ENCODE measurements at regions not wholly inside any gene's neighbourhood (a gene's known extent, or its start where the extent isn't known, plus 50 kb on each side); places are given as distances from the start of the nearest gene placed in this dataset.

DNA sequence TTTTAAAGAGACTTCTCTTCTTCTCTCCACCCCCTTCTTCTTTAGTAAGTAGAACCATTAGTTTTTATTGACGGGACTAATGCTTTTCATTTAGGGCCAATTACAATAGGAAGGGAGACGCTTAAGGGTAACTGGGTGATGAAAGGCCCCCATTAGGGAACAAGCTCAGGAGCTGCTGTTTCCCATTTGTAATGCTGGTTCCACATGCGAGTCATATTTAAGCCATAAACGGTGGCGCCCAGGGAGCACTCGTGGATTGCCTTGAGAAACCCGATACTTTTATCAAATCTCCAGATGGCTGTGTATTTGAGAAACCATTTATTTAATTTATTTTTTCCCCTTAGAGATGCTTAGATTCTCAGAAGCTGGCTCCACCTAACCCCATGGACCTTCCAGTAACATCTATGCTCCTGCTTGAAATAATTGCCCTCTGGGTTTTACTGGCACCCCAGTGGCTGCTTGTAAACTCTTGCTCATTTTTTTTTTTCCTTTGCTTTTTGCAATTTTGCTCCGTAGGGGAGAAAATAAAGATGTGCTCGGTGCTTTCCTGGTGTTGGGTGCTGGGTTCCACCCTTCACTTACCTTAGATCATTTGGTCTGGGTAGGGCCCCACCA lies 124.2 kb upstream of the MSX1 start:
- DNase-seq: no peak

GRCh38 chr4:4734425-4734824 lies 125.0 kb upstream of the MSX1 start:
- no peak for DNase-seq

- DNase-seq: no peak
Measured at GRCh38 chr4:4733663-4734062, 125.8 kb upstream of the MSX1 start.

DNA sequence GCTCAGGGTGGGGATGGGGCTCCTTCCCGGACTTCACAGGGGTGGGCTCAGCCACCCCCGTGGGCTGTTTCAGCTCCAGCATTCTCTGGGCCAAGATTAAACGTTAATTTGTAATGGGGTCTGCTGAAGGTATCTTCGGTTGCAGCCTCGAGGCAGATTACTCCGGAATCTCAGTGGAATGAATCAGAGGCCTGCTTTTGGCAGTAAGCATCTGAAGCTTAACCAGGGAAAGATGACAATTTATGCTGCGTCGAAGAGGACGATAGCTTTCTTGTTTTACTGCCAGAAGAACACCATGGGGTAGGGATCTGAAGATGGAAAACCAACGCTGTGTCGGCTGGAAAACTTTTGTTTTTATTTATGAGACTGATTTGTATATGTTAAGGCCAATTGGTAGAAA lies 129.2 kb upstream of the MSX1 start:
- no peak for DNase-seq

DNA sequence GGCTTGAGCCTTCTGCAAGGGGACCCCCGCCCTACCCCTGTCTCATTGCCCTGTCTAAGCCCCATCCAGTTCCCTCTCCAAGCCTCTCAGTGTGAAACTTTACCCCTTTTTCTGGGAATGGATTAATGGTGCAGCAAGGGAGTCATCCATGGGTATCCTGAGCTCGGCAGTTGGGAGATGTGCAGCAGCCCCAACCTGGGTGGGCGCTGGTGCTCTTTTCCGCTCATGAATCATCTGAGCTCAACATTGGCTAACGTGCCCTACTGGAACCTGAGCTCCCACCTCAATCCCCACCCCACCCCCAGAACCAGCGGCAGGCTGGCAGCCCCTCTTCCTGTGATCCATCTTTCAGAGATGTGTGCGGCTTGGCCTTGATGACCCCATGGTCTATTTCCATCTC lies 130.3 kb upstream of the MSX1 start:
- DNase-seq: no peak

GRCh38 chr4:4727536-4727935 lies 131.9 kb upstream of the MSX1 start:
- DNase-seq: no peak

DNA sequence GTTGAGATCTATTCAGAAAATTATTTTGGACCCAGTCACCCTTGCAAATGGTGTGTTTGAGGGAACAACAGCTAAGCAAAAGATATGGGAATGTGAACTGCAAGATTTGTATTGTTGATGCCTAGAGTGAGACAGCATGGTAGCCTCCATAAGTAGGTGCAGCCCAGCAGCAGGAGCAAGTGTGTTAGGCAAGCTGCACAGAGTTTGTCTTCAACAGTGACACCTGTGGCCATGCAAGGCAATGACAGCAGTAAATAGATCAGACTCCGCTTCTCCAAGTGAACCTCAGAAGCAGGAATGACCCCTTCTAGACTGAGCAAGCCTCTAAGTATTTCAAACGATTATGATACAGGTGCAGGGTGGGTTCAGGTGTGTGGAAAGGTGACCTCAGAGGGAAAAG lies 133.4 kb upstream of the MSX1 start:
- no peak for DNase-seq

- no peak for DNase-seq
Measured at GRCh38 chr4:4724321-4724720, 135.1 kb upstream of the MSX1 start.

- no peak for DNase-seq
Measured at GRCh38 chr4:4721636-4722035, 137.8 kb upstream of the MSX1 start.

DNA sequence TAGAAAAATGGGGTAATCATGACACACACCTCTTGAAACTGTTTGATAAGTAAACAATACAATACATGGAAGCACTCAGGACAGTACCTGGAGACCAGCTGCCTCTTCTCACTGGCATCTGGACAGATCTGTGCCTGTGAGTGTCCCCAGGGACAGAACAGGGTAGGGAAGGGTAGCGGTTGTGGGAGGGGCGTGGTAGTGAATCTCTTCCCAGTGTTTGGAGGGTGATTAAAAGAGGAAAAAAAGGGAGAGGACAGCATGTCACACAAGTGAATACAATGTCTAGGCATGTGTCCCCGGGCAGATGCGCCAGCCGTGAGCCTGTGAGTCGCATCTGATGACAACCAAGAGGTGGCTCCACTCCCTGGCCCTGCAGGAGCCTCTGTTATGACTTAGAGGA lies 138.8 kb upstream of the MSX1 start:
- DNase-seq: peak; percentile 87 to 93

- DNase-seq: no peak
Measured at GRCh38 chr4:4719436-4719835, 140.0 kb upstream of the MSX1 start.

DNA sequence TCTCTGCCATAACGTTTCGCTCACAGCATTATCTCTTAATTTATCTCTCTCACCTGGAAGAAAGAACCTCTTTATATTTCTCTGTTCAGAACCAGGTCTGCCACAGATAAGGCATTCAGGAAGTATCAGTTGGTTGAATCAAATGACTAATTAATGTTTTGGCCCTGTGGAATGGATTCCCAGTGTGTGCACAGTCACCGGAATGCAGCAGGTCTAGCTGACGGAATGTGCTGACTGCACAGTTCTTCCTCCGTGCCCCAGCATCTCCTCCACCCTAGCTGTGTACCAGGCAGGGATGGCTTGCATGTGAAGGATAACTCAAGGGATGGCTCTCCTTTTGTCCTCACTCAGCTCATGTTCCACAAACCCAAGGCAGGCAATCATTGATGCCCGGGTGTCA lies 141.8 kb upstream of the MSX1 start:
- no peak for DNase-seq

- no peak for DNase-seq
Measured at GRCh38 chr4:4714331-4714730, 145.1 kb upstream of the MSX1 start.

GRCh38 chr4:4712800-4713528 lies 146.5 kb upstream of the MSX1 start:
- DNase-seq: no peak

DNA sequence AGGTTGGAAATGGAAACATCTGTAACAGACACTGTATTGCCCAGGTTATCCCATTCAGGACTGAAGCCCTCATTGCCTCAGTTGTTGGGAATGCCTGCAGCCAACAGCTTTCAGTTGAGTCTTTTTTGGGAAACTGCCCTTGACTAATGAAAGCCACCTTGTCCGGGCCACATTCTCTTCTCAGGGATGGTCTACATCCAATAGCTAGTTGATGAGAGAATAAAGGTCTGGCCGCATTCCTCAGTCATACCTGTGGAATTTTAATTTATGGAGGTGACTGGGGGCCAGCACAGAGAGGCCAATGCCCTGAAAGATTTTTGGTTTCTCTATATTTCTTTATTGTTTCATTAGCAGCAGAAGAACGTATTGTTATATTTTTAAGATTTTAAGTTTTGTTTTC lies 147.6 kb upstream of the MSX1 start:
- no peak for DNase-seq

- DNase-seq: no peak
Measured at GRCh38 chr4:4709736-4710135, 149.7 kb upstream of the MSX1 start.

DNA sequence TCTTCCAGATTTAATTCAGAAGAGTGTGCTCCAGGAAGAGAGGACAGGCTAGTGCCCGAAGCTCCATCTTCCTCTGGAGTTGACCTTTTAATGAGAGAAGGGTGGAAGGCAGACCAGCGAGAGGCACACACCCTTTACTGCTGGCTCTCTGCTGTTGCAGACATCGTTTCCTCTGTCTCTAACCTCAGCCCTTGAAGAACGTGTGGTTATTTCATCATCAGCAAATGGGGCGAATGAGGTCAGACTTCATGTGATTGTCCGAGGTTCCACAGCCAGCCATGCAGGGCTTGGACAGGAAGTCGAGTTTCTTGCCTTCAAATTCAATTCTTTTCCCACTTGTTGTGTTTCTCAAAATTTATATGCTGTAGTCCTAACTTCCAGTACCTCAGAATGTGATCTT lies 155.2 kb upstream of the MSX1 start:
- no peak for DNase-seq

DNA sequence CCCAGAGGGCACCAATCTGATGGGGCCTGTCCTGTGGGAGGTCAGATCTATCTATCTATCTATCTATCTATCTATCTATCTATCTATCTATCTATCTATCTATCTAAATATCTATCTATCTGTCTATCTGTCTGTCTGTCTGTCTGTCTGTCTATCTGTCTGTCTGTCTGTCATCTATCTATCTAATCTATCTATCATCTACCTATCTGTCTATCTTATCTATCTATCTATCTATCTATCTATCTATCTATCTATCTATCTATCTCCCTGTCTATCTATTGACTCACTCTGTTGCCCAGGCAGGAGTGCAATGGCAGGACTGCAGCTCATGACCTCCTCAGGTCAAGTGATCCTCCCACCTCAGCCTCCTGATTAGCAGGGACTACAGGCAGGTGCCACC lies 155.7 kb upstream of the STX18 start:
- no peak for DNase-seq

DNA sequence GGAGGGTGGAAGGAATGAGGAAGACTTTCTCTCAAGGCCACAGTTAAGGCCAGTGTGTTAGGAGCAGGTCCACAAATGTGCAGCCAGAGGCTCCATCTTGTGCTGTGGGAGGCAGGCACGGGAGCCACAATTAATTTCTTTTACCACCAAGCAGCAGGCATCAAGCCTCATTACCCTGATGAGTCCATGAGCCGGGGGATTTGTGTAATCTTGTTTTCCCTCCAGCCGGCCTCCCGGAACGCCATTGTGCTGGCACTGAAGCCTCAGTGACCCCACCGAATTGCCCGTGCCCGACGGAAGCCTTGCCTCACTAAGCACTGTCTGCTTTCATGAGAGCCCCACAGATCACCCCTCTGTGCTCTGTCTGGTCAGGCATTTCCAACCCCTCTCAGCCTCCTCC lies 154.7 kb upstream of the STX18 start:
- no peak for DNase-seq

DNA sequence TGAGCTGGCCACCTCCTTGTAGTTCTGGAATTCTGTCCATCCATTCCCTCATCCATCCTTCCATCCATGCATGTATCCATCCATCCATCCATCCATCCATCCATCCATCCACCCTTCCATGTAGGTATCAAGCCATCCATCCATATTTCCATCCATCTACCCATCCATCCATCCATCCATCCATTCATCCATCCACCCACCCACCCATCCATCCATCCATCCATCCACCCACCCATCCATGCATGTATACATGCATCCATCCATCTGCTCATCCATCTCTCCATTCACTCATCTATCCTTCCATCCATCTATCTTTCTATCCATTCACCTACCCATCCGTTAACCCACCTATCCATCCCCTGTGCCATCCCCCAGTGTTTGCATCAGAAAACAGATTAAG lies 153.6 kb upstream of the STX18 start:
- DNase-seq: no peak

DNA sequence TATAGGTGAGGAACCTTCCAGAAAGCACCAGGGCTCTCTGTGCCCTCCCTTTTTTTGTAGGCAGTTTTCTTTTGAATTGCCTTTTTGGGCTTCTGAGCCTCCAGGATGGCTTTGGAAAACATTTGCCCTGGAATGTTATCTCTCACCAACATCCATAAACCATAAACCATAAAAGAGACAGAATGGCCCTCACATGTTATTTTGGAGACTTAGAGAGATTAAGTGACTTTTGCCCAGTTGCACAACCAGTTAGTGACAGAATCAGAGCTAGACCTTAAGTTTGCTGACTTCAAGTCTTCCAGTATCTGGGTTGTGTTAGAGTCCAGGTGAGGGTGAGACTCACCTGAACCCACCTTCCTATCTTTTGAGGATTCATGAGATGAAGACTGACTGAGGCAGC lies 153.0 kb upstream of the STX18 start:
- DNase-seq: no peak

DNA sequence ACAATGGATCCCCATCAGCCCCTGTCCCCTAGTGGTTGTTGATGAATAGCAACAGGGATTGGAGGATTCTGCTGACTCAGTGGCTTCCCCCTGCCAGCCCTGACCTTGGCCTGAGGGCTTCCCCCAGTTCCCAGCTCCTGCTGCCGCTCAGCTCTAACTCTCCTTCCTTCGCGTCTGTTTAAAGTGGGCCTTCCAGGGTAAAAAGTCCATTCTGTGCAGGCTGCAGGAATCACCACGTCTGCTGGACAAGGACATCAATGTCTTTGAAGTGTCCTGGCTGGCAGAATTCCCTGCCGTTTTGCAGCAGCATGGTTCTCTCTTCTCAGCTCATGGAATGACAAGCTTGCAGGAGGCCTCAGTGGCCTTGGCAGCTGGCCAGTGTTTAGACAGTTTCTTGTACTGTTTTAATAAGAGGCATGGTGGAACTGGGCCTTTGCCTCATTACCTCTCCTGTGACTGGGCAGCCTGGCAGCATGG lies 152.5 kb upstream of the STX18 start:
- no peak for DNase-seq

DNA sequence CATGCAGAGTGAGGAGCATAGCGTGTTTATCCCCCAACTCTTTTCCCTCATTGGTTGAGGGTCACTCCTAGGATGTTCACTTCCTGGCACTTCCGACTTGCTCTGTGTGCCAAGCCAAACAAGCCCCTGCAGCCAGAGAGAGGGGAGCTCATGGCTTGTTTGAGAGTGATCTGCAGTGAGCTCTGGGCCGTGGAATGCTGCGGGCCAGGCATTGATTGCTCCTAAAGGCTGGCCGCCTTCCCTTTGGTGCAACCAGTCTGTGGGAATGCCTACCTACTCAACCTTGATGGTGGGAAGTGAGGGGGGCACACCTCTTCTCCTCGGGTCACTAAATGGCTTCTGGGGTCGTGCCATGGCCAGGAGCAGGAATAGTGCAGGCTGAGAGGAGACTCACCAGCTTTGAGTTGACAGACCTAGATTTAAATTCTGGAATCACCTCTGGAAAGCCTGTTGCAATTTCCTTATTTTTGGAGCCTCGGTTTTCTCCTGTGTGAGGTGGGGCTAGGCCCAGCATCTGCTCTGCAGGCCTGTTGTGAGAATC lies 152.0 kb upstream of the STX18 start:
- no peak for DNase-seq

DNA sequence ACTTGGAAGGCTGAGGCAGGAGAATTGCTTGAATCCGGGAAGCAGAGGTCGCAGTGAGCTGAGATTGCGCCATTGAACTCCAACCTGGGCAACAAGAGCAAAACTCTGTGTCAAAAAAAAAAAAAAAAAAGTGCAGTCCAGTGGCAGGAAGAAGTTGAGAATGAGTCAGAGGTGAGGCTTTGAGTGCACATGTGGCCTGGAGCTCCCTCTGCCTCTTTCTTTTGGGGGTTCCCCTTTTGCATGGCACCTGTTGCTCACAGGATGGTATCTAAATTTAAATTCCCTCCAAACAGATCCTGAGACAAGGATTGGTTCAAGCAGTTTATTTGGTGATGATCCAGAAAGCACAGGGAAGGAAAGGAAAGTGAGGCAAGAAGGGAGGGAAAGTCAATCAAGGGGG lies 151.4 kb upstream of the STX18 start:
- no peak for DNase-seq

DNA sequence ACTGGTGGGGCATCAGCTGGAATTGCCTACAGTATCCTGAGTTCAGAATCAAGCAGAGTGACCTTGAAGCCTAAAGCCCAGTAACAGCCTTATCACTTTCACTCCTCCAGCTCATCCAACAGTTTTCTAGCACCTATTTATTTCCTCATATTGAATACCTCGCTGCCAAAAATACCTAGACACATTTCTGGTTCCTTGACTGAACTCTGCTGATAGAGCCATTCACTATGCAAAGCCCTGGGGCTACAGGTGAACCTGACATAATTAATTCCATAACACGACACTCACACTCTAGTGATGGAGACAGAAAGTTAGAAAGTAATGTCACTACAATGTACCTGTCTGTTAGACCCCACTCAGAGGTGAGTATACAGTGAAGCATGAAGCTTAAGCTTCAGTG lies 149.0 kb upstream of the STX18 start:
- no peak for DNase-seq
